GM21723 (cell line): ENCODE measurements at regions not wholly inside any gene's neighbourhood (a gene's known extent, or its start where the extent isn't known, plus 50 kb on each side); places are given as distances from the start of the nearest gene placed in this dataset.
"Not testable (repeated sequence)": the region's sequence is repeated elsewhere in the genome, so short reads cannot be mapped to it uniquely, and the experiment has no call there.

Experiments
- ATAC-seq: cut with Tn5 transposase; IDR thresholded peaks from one replicate; pipeline ENCODE4 v1.9.1; 2021; ENCODE audit warnings: mild to moderate bottlenecking, moderate library complexity; ENCODE audit not compliant: unreplicated experiment

GRCh38 chr20:24831232-24831631 lies 117.8 kb upstream of the CST7 start:
- no peak for ATAC-seq

GRCh38 chr20:24832518-24832917 lies 116.6 kb upstream of the CST7 start:
- ATAC-seq: no peak

GRCh38 chr20:24833592-24833991 lies 115.5 kb upstream of the CST7 start:
- no peak for ATAC-seq

- ATAC-seq: no peak
Measured at GRCh38 chr20:24834310-24834709, 114.8 kb upstream of the CST7 start.

- no peak for ATAC-seq
Measured at GRCh38 chr20:24835195-24835594, 113.9 kb upstream of the CST7 start.

GRCh38 chr20:24836041-24836533 lies 113.0 kb upstream of the CST7 start:
- no peak for ATAC-seq

GRCh38 chr20:24836661-24837299 lies 112.3 kb upstream of the CST7 start:
- ATAC-seq: no peak

- ATAC-seq: no peak
Measured at GRCh38 chr20:24837781-24838450, 111.2 kb upstream of the CST7 start.

GRCh38 chr20:24838546-24839535 lies 110.2 kb upstream of the CST7 start:
- no peak for ATAC-seq

- ATAC-seq: no peak
Measured at GRCh38 chr20:24840121-24840713, 108.9 kb upstream of the CST7 start.

GRCh38 chr20:24842274-24842917 lies 106.7 kb upstream of the CST7 start:
- no peak for ATAC-seq

GRCh38 chr20:24842918-24843715 lies 106.0 kb upstream of the CST7 start:
- ATAC-seq: peak; percentile 88

- no peak for ATAC-seq
Measured at GRCh38 chr20:24850176-24850575, 98.9 kb upstream of the CST7 start.

- no peak for ATAC-seq
Measured at GRCh38 chr20:24851346-24852019, 97.6 kb upstream of the CST7 start.

- ATAC-seq: no peak
Measured at GRCh38 chr20:24853916-24854315, 95.2 kb upstream of the CST7 start.

- ATAC-seq: no peak
Measured at GRCh38 chr20:24855848-24856247, 93.2 kb upstream of the CST7 start.

- ATAC-seq: not testable (repeated sequence)
Measured at GRCh38 chr20:24858500-24858899, 90.6 kb upstream of the CST7 start.

GRCh38 chr20:24859539-24859938 lies 89.5 kb upstream of the CST7 start:
- ATAC-seq: no peak

- ATAC-seq: no peak
Measured at GRCh38 chr20:24862186-24862585, 86.9 kb upstream of the CST7 start.
